Endothelial cell of umbilical vein (primary cell): ENCODE measurements at regions not wholly inside any gene's neighbourhood (a gene's known extent, or its start where the extent isn't known, plus 50 kb on each side); places are given as distances from the start of the nearest gene placed in this dataset.
A peak's percentile ranks its signal among the peaks of the same experiment; 100 is the strongest.

Experiments
- BruUV-seq: library from RNA; stranded (reverse); fragments of 400-500 nt; replicated peaks from 2 replicates; lab custom pipeline; 2021; lab: Mats Ljungman, UMichigan
- CTCF ChIA-PET: fragments of 300-600, 350-600 bp; sonication (Branson Sonifier 250); formaldehyde crosslinking; loops from one replicate; lab custom pipeline; 2021; ENCODE audit warnings: antibody characterized with exemption, inconsistent platforms; lab: Charles Lee
- POLR2A ChIA-PET: fragments of 300-600, 350-600 bp; sonication (Branson Sonifier 250); formaldehyde crosslinking; loops from one replicate; lab custom pipeline; 2021; ENCODE audit warnings: antibody characterized with exemption, inconsistent platforms; lab: Charles Lee
- DNase-seq: peaks from one replicate; pipeline ENCODE4 v3.0.0-alpha.2; 2011; ENCODE audit warnings: low read depth, low spot score
- FAIRE-seq: peaks from 2 replicates; lab custom pipeline; 2011; peaks lifted over from hg19 to GRCh38; lab: Jason Lieb, UNC
- H2AFZ ChIP-seq: 2 replicates; pipeline ENCODE4 v1.6.0; 2012; ENCODE audit warnings: low read depth, low read length, control low read depth, inconsistent platforms
- H3K27ac ChIP-seq: 2 replicates; pipeline ENCODE4 v1.5.1; 2011; ENCODE audit warnings: low read depth, mild to moderate bottlenecking, control low read depth, low read length, moderate library complexity; ENCODE audit not compliant: insufficient read depth
- H3K27me3 ChIP-seq, 2 experiments: 2 replicates each; pipeline versions ENCODE4 v1.6.0 to v1.6.1; 2011; ENCODE audit warnings: low read length in 2 of 2, mixed read lengths in 1 of 2; ENCODE audit not compliant: control insufficient read depth in 2 of 2, insufficient read depth in 2 of 2
- H3K36me3 ChIP-seq, 2 experiments: 2 replicates in 1 of 2; 3 replicates in 1 of 2; pipeline ENCODE4 v1.5.1; 2011; ENCODE audit warnings: low read length in 2 of 2, mild to moderate bottlenecking in 1 of 2, moderate library complexity in 1 of 2; ENCODE audit not compliant: control insufficient read depth in 2 of 2, insufficient read depth in 2 of 2; ENCODE audit errors: extremely low read depth in 1 of 2
- H3K4me1 ChIP-seq: 3 replicates; pipeline ENCODE4 v1.5.1; 2011; ENCODE audit warnings: mild to moderate bottlenecking, low read length; ENCODE audit not compliant: control insufficient read depth, insufficient read depth; ENCODE audit errors: extremely low read depth
- H3K4me2 ChIP-seq: 2 replicates; pipeline ENCODE4 v1.6.1; 2011; ENCODE audit warnings: low read length, control low read depth, mixed read lengths; ENCODE audit not compliant: insufficient read depth
- H3K4me3 ChIP-seq, 3 experiments: fragments of 200-600 bp in 1 of 3; sonication (generic), shearing (Covaris generic) in 1 of 3; replicated peaks in 1 of 3; 2 replicates each; pipeline ENCODE4 v1.5.1; 2011 to 2016; ENCODE audit warnings: control low read depth in 3 of 3, low read length in 3 of 3, mild to moderate bottlenecking in 2 of 3, inconsistent platforms in 1 of 3, low read depth in 1 of 3, moderate library complexity in 1 of 3; ENCODE audit not compliant: insufficient read depth in 1 of 3
- H3K79me2 ChIP-seq: 2 replicates; pipeline ENCODE4 v1.6.0; 2012; ENCODE audit warnings: low read length, inconsistent platforms; ENCODE audit not compliant: control insufficient read depth, insufficient read depth
- H3K9ac ChIP-seq: replicated peaks from 2 replicates; pipeline ENCODE3; 2011; ENCODE audit warnings: low read length, control low read depth; ENCODE audit not compliant: insufficient read depth; ENCODE audit errors: extremely low read depth
- H3K9me1 ChIP-seq: replicated peaks from 3 replicates; pipeline ENCODE4 v1.6.0; 2011; ENCODE audit warnings: mild to moderate bottlenecking, low read length; ENCODE audit not compliant: control insufficient read depth, insufficient read depth; ENCODE audit errors: extremely low read depth
- H3K9me3 ChIP-seq: replicated peaks from 2 replicates; pipeline ENCODE4 v1.5.1; 2012; ENCODE audit warnings: low read length, inconsistent platforms; ENCODE audit not compliant: control insufficient read depth, insufficient read depth
- H4K20me1 ChIP-seq: replicated peaks from 2 replicates; pipeline ENCODE3; 2011; ENCODE audit warnings: mild to moderate bottlenecking, low read length; ENCODE audit not compliant: control insufficient read depth, insufficient read depth; ENCODE audit errors: extremely low read depth
- CTCF ChIP-seq, 2 donors: IDR thresholded peaks; 1 replicate in 1 of 2; 2 replicates in 1 of 2; pipeline ENCODE4 v1.5.1; 2011; ENCODE audit warnings: low read length in 2 of 2, mild to moderate bottlenecking in 2 of 2, moderate library complexity in 2 of 2, control low read depth in 1 of 2, inconsistent platforms in 1 of 2, low read depth in 1 of 2; ENCODE audit not compliant: insufficient read depth in 1 of 2; ENCODE audit errors: extremely low read depth in 1 of 2
- EZH2 ChIP-seq: IDR thresholded peaks from 2 replicates; pipeline ENCODE4 v1.6.1; 2012; ENCODE audit warnings: borderline replicate concordance, low read depth, mild to moderate bottlenecking, moderate library complexity, low read length, inconsistent platforms; ENCODE audit not compliant: severe bottlenecking
- FOS ChIP-seq: IDR thresholded peaks from 2 replicates; pipeline ENCODE4 v1.6.1; 2011; ENCODE audit warnings: mild to moderate bottlenecking, low read length, moderate library complexity, borderline replicate concordance; ENCODE audit not compliant: insufficient read depth
- GATA2 ChIP-seq: IDR thresholded peaks from 2 replicates; pipeline ENCODE4 v1.7.0; 2011; ENCODE audit warnings: low read depth, mild to moderate bottlenecking, moderate library complexity, mixed read lengths, low read length; ENCODE audit not compliant: insufficient read length, insufficient read depth
- JUN ChIP-seq: IDR thresholded peaks from 2 replicates; pipeline ENCODE4 v1.6.1; 2011; ENCODE audit warnings: borderline replicate concordance, low read depth; ENCODE audit not compliant: insufficient read length, insufficient read depth
- MAX ChIP-seq: IDR thresholded peaks from 2 replicates; pipeline ENCODE4 v1.6.1; 2011; ENCODE audit not compliant: insufficient read depth, insufficient read length
- MYC ChIP-seq: IDR thresholded peaks from one replicate; pipeline ENCODE4 v1.6.1; 2011; ENCODE audit warnings: mild to moderate bottlenecking, low read depth, low read length
- POLR2A ChIP-seq: IDR thresholded peaks from 2 replicates; pipeline ENCODE4 v1.6.1; 2012; ENCODE audit warnings: low read depth, mild to moderate bottlenecking, control low read depth, low read length
- POLR2AphosphoS5 ChIP-seq: IDR thresholded peaks from 2 replicates; pipeline ENCODE4 v1.6.1; 2012; ENCODE audit warnings: low read depth, mild to moderate bottlenecking, control low read depth, low read length, moderate library complexity; ENCODE audit not compliant: insufficient read depth
- dilution Hi-C: fragments of 300-500 bp; cut with MboI; formaldehyde crosslinking; loops from one replicate; pipeline ENCODE4 v1.15.0; 2019; ENCODE audit warnings: low sequenced_read_pairs; ENCODE audit not compliant: extremely low pct_ligation_motif_present
- intact Hi-C: fragments of 100-400 bp; cut with micrococcal nuclease; formaldehyde crosslinking; loops from one replicate; pipeline ENCODE4 v1.10.0; 2022

GRCh38 chr13:73767191-73767741 is 366.9 kb downstream of the KLF12 start:
- H2AFZ ChIP-seq, result no peak overlapping the region
- intact Hi-C loops, result loop anchor here (2.0 to 10.0 kb wide), 6 partner anchors 62 to 808 kb away; no protein-coding TSS in a partner anchor
- H3K4me1 ChIP-seq, result peaks cover 33% of the 10 kb centered on the region
- H3K27ac ChIP-seq, result peak overlapping the region; percentile 62
- no peak overlapping the region for H3K4me3 ChIP-seq
- no peaks in the 10 kb centered on the region for H3K9me1 ChIP-seq
- no peak overlapping the region for H3K9ac ChIP-seq
- DNase-seq (peak; percentile 47), FAIRE-seq (peak; percentile 12)
- CTCF ChIA-PET, result interaction anchor here (1.1 to 3.4 kb wide), 6 partner anchors 9 to 520 kb away, joined by 3 to 19 read pairs (median 6); no protein-coding TSS in a partner anchor
- no peaks in the 10 kb centered on the region for H3K27me3 ChIP-seq
- no peak overlapping the region for H3K4me2 ChIP-seq
- H3K36me3 ChIP-seq, result no peaks in the 10 kb centered on the region
- dilution Hi-C loops, result no loop called here
- H4K20me1 ChIP-seq, result no peaks in the 10 kb centered on the region
- POLR2A ChIA-PET, result no interaction called here
- H3K79me2 ChIP-seq, result no peaks in the 10 kb centered on the region
- TF ChIP-seq MAX (no peak), FOS (no peak), GATA2 (no peak), POLR2A (no peak), JUN (no peak), CTCF (IDR thresholded peaks at IDR 0.05; ENCODE audit: extremely low read depth in 1 of 2, insufficient read depth in 1 of 2, low read depth in 1 of 2, low read length in 2 of 2) (no peak), POLR2AphosphoS5 (no peak), MYC (no peak), EZH2 (no peak)
- BruUV-seq, result no TSS peak
- H3K9me3 ChIP-seq, result no peaks in the 10 kb centered on the region
